HCT116 (cell line): ENCODE measurements at regions not wholly inside any gene's neighbourhood (a gene's known extent, or its start where the extent isn't known, plus 50 kb on each side); places are given as distances from the start of the nearest gene placed in this dataset.

ENCODE experiments used
- ATAC-seq: fragments of 200-7000 bp; cut with Tn5 transposase; 2 replicates; pipeline ENCODE4 v1.9.1; 2020; ENCODE audit warnings: mild to moderate bottlenecking, moderate library complexity
- BruUV-seq: library from RNA; stranded (reverse); fragments of 400-500 nt; replicated peaks from 2 replicates; lab custom pipeline; 2021; lab: Mats Ljungman, UMichigan
- CTCF ChIA-PET: fragments of 300-600 bp; sonication (Branson Sonifier 250); formaldehyde crosslinking; loops from one replicate; lab custom pipeline; 2021; ENCODE audit warnings: antibody characterized with exemption; lab: Charles Lee
- POLR2A ChIA-PET: fragments of 300-600, 350-600 bp; sonication (Branson Sonifier 250); formaldehyde crosslinking; loops from one replicate; lab custom pipeline; 2021; ENCODE audit warnings: antibody characterized with exemption; lab: Charles Lee
- RAD21 ChIA-PET, 2 experiments: fragments of 300-600 bp; sonication (Branson Sonifier 250); formaldehyde crosslinking; loops; one replicate each; lab custom pipeline; 2023; ENCODE audit warnings: low total read pairs in 2 of 2; ENCODE audit not compliant: uncharacterized antibody in 2 of 2, unreplicated experiment in 2 of 2, low non-redundant PET in 1 of 2; lab: Charles Lee
- DNase-seq: peaks from one replicate; pipeline ENCODE4 v3.0.0-alpha.2; 2010; ENCODE audit warnings: low read depth, low spot score
- H2AFZ ChIP-seq: fragments of 200-600 bp; shearing (Covaris generic), sonication (generic); 2 replicates; pipeline ENCODE4 v1.6.1; 2017; ENCODE audit warnings: low read depth, mixed run types, mixed read lengths, antibody characterized with exemption, low read length; ENCODE audit not compliant: poor library complexity, severe bottlenecking
- H3K27ac ChIP-seq: 2 replicates; pipeline ENCODE4 v1.5.1; 2012; ENCODE audit warnings: low read depth, low read length
- H3K27me3 ChIP-seq: fragments of 200-600 bp; sonication (generic); 2 replicates; pipeline ENCODE4 v1.6.1; 2016; ENCODE audit warnings: mixed run types, low read length, mixed read lengths; ENCODE audit not compliant: insufficient read depth
- H3K36me3 ChIP-seq, 2 experiments: fragments of 200-500 bp in 1 of 2; fragments of 200-600 bp in 1 of 2; sonication (Bioruptor generic) in 1 of 2; sonication (generic) in 1 of 2; 2 replicates each; pipeline versions ENCODE4 v1.5.1 to v1.6.1; 2014 to 2016; ENCODE audit warnings: low read length in 2 of 2, inconsistent platforms in 1 of 2, mixed read lengths in 1 of 2, mixed run types in 1 of 2; ENCODE audit not compliant: insufficient read depth in 2 of 2, control insufficient read depth in 1 of 2
- H3K4me1 ChIP-seq, 2 experiments: fragments of 200-600 bp in 1 of 2; sonication (generic) in 1 of 2; 2 replicates each; pipeline versions ENCODE4 v1.5.1 to v1.6.1; 2012 to 2017; ENCODE audit warnings: low read length in 2 of 2, inconsistent platforms in 1 of 2, mild to moderate bottlenecking in 1 of 2, mixed read lengths in 1 of 2, mixed run types in 1 of 2, moderate library complexity in 1 of 2; ENCODE audit not compliant: insufficient read depth in 2 of 2, control insufficient read depth in 1 of 2
- H3K4me2 ChIP-seq: fragments of 200-600 bp; sonication (generic); 2 replicates; pipeline ENCODE4 v1.6.1; 2017; ENCODE audit warnings: mixed run types, low read length, mixed read lengths
- H3K4me3 ChIP-seq, 2 experiments: fragments of 200-600 bp in 1 of 2; sonication (generic) in 1 of 2; replicated peaks in 1 of 2; 2 replicates each; pipeline ENCODE4 v1.5.1; 2011 to 2016; ENCODE audit warnings: low read length in 2 of 2, control low read depth in 1 of 2, low read depth in 1 of 2, mild to moderate bottlenecking in 1 of 2, mixed read lengths in 1 of 2, mixed run types in 1 of 2
- H3K79me2 ChIP-seq: fragments of 200-600 bp; sonication (generic); 2 replicates; pipeline ENCODE4 v1.6.1; 2017; ENCODE audit warnings: mild to moderate bottlenecking, mixed run types, low read length, moderate library complexity, mixed read lengths; ENCODE audit not compliant: insufficient read depth
- H3K9ac ChIP-seq: fragments of 200-600 bp; sonication (generic); 2 replicates; pipeline ENCODE4 v1.6.1; 2016; ENCODE audit warnings: low read length, mixed read lengths
- H3K9me2 ChIP-seq: fragments of 200-600 bp; sonication (generic), shearing (Covaris generic); 2 replicates; pipeline ENCODE4 v1.6.1; 2017; ENCODE audit warnings: mixed run types, mild to moderate bottlenecking, moderate library complexity; ENCODE audit not compliant: insufficient read depth
- H3K9me3 ChIP-seq, 2 experiments: fragments of 200-500 bp in 1 of 2; fragments of 200-600 bp in 1 of 2; sonication (Bioruptor generic) in 1 of 2; sonication (generic) in 1 of 2; 2 replicates each; pipeline ENCODE4 v1.6.1; 2014 to 2017; ENCODE audit warnings: low read length in 2 of 2, mixed read lengths in 2 of 2, inconsistent platforms in 1 of 2, low read depth in 1 of 2, mild to moderate bottlenecking in 1 of 2, mixed run types in 1 of 2, moderate library complexity in 1 of 2; ENCODE audit not compliant: control insufficient read depth in 1 of 2, insufficient read depth in 1 of 2
- H4K20me1 ChIP-seq: fragments of 200-600 bp; sonication (generic), shearing (Covaris generic); 2 replicates; pipeline ENCODE4 v1.6.1; 2017; ENCODE audit warnings: mixed run types, mild to moderate bottlenecking, moderate library complexity; ENCODE audit not compliant: insufficient read depth
- ATF3 ChIP-seq: IDR thresholded peaks from 2 replicates; pipeline ENCODE4 v1.6.1; 2012
- CBX3 ChIP-seq: IDR thresholded peaks from 2 replicates; pipeline ENCODE4 v1.6.1; 2012; ENCODE audit warnings: low read depth
- CEBPB ChIP-seq: IDR thresholded peaks from 2 replicates; pipeline ENCODE4 v1.6.1; 2012; ENCODE audit warnings: low read depth
- CTCF ChIP-seq, 3 experiments: fragments of 200-600 bp in 1 of 3; sonication (generic) in 1 of 3; IDR thresholded peaks in 2 of 3; conservative IDR thresholded peaks in 1 of 3; 2 replicates each; pipeline ENCODE4 v1.5.1; 2012 to 2017; ENCODE audit warnings: low read depth in 2 of 3, low read length in 2 of 3, antibody characterized with exemption in 1 of 3, borderline replicate concordance in 1 of 3, control low read depth in 1 of 3, mild to moderate bottlenecking in 1 of 3, mixed read lengths in 1 of 3, mixed run types in 1 of 3, moderate library complexity in 1 of 3; ENCODE audit not compliant: insufficient read depth in 1 of 3
- ELF1 ChIP-seq: IDR thresholded peaks from 2 replicates; pipeline ENCODE4 v1.6.1; 2012; ENCODE audit warnings: low read depth, borderline replicate concordance
- EZH2 ChIP-seq: fragments of 200-600 bp; sonication (generic); IDR thresholded peaks from 2 replicates; pipeline ENCODE4 v1.6.1; 2017; ENCODE audit warnings: antibody characterized with exemption, mixed run types
- EZH2phosphoT487 ChIP-seq: fragments of 200-600 bp; IDR thresholded peaks from 2 replicates; pipeline ENCODE4 v1.6.1; 2018; ENCODE audit warnings: antibody characterized with exemption, borderline replicate concordance
- FOSL1 ChIP-seq: IDR thresholded peaks from 2 replicates; pipeline ENCODE4 v1.6.1; 2012; ENCODE audit warnings: low read depth
- JUND ChIP-seq: IDR thresholded peaks from 2 replicates; pipeline ENCODE4 v1.6.1; 2012
- MAX ChIP-seq: IDR thresholded peaks from 2 replicates; pipeline ENCODE4 v1.6.1; 2012
- POLR2A ChIP-seq: IDR thresholded peaks from 2 replicates; pipeline ENCODE4 v1.7.0; 2011; ENCODE audit warnings: borderline replicate concordance; ENCODE audit not compliant: insufficient read depth, insufficient read length; ENCODE audit errors: extremely low read depth
- POLR2AphosphoS5 ChIP-seq: IDR thresholded peaks from 2 replicates; pipeline ENCODE4 v1.6.1; 2011; ENCODE audit warnings: mild to moderate bottlenecking, low read depth, low read length, moderate library complexity
- RAD21 ChIP-seq: IDR thresholded peaks from 2 replicates; pipeline ENCODE4 v1.6.1; 2012; ENCODE audit warnings: low read depth, mild to moderate bottlenecking
- REST ChIP-seq: IDR thresholded peaks from 2 replicates; pipeline ENCODE4 v1.6.1; 2012; ENCODE audit warnings: low read depth
- SIN3A ChIP-seq: IDR thresholded peaks from 2 replicates; pipeline ENCODE4 v1.6.1; 2012; ENCODE audit warnings: low read depth
- SP1 ChIP-seq: IDR thresholded peaks from 2 replicates; pipeline ENCODE4 v1.6.1; 2012; ENCODE audit warnings: low read depth
- SRF ChIP-seq: IDR thresholded peaks from 2 replicates; pipeline ENCODE4 v1.6.1; 2012; ENCODE audit warnings: low read depth
- ZBTB33 ChIP-seq: IDR thresholded peaks from 2 replicates; pipeline ENCODE4 v1.6.1; 2011; ENCODE audit warnings: mild to moderate bottlenecking, low read length, moderate library complexity; ENCODE audit not compliant: insufficient replicate concordance; ENCODE audit errors: extremely low read depth
- ZFX ChIP-seq: fragments of 450-650 bp; IDR thresholded peaks from 2 replicates; pipeline ENCODE4 v1.6.1; 2017
- ZNF274 ChIP-seq: fragments of 200-500 bp; sonication (Bioruptor generic); IDR thresholded peaks from 2 replicates; pipeline ENCODE4 v1.6.1; 2014; ENCODE audit warnings: mild to moderate bottlenecking, low read depth, low read length, inconsistent platforms
- intact Hi-C: fragments of 100-400 bp; cut with micrococcal nuclease; formaldehyde crosslinking; loops from 2 replicates; pipeline ENCODE4 v1.10.0; 2022

- Histone ChIP-seq H3K9ac (no peak overlapping the region), H3K27me3 (no peaks in the 10 kb centered on the region), H3K79me2 (no peaks in the 10 kb centered on the region)
- BruUV-seq = no TSS peak
- TF ChIP-seq ELF1 (no peak), ZBTB33 (no peak), FOSL1 (no peak), JUND (no peak), ATF3 (no peak), CBX3 (no peak), SIN3A (no peak), MAX (no peak), SRF (no peak), POLR2AphosphoS5 (no peak), CTCF (IDR thresholded peaks at IDR 0.05 in 2 of 3, conservative IDR thresholded peaks at IDR 0.05 in 1 of 3; ENCODE audit: borderline replicate concordance in 1 of 3, insufficient read depth in 1 of 3, low read depth in 2 of 3, low read length in 2 of 3) (no peak), SP1 (no peak), POLR2A (no peak), CEBPB (no peak), EZH2 (no peak), REST (no peak), ZFX (no peak), EZH2phosphoT487 (no peak), ZNF274 (no peak), RAD21 (no peak)
- TF ChIP-seq, all 23 proteins: peak for 0
- Histone ChIP-seq H3K9me3 (no peaks in the 10 kb centered on the region), H3K9me2 (no peaks in the 10 kb centered on the region), H2AFZ (no peak overlapping the region), H4K20me1 (no peaks in the 10 kb centered on the region), H3K4me3 (no peak overlapping the region), H3K4me1 (peaks cover 0 to 4% of the 10 kb centered on the region in 2 experiments; a peak in 1 of 4 replicates), H3K36me3 (no peaks in the 10 kb centered on the region), H3K27ac (no peak overlapping the region), H3K4me2 (no peak overlapping the region)
- ChIA-PET RAD21 (no interaction called here), POLR2A (no interaction called here), CTCF (no interaction called here)
- no peak for ATAC-seq
- intact Hi-C loops = no loop called here
- no peak for DNase-seq
Observed at GRCh38 chr2:230650585-230651137, 62.0 kb upstream of the CAB39 start.
